GM18873 (cell line): ENCODE measurements at regions not wholly inside any gene's neighbourhood (a gene's known extent, or its start where the extent isn't known, plus 50 kb on each side); places are given as distances from the start of the nearest gene placed in this dataset.

Source experiments
- ATAC-seq: cut with Tn5 transposase; IDR thresholded peaks from one replicate; pipeline ENCODE4 v1.9.1; 2021; ENCODE audit warnings: mild to moderate bottlenecking, moderate library complexity, moderate number of reproducible peaks; ENCODE audit not compliant: unreplicated experiment, low FRiP score

DNA sequence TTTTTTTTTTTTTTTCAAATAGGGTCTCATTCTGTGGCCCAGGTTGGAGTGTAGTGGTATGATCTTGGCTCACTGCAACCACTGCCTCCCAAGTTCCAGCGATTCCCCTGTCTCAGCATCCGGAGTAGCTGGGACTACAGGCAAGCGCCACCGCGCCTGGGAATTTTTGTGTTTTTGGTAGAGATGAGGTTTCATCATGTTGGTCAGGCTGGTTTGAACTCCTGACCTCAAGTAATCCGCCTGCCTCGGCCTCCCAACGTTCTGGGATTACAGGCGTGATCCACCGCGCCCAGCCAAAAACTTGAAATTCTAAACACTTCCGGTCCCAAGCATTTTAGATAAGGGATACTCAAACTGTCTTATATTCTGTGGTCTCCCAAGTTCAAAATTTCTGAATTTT, 718.9 kb upstream of the MEF2C start:
- ATAC-seq = no peak

DNA sequence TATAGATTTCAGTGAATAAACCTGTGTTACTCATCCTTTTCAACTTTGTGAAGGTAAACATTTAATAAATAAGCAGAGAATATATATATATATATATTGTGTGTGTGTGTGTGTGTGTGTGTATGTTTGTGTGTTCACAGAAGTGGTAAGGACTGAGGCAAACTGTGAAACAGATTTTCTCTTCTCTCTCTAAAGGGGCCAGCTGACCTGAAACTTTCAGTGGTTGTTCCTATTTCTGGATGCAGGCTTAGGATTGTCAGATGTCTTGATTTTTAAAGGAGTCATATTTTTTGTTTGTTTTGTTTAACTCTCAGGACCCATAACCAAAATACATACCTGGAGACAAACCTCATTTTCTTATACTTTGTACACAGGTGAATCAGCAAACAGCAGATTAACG, 714.9 kb upstream of the MEF2C start:
- no peak for ATAC-seq

DNA sequence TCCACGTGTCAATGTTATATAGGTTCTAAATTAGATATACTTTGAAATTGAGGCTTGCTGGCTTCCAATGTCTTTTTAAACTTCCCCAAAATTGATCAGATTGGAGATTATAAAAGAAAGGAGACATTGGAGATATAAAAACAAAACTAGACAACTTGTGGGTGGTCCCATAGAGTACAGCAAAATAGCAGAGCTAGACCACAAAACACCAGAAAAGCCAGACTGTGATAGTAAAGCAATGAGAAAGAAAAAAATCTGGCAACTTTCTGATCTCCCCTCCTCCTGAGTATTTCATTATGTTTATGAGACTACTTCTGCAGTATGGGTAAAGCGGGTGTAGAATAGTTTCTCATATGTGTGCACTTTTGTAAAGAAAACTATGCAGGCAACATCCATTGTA, 713.8 kb upstream of the MEF2C start:
- ATAC-seq = no peak

DNA sequence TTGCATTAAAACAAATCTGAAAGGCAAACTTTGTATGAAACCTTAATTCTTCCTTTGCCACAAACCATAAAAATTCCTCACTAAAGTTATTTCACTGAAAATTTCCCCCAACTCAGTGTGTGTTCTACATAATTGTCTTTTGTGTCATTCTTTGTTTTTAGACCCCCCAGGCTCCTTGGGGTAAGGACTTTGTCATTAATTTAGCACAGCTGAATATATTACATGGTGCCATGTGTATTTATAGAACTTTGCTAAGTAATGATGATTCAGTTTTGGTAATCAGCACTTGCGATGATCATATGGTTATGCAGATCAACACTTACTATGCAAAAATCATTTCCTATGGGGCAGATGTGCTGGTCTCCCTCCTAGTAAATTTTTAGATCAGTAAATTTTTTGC, 712.1 kb upstream of the MEF2C start:
- no peak for ATAC-seq

DNA sequence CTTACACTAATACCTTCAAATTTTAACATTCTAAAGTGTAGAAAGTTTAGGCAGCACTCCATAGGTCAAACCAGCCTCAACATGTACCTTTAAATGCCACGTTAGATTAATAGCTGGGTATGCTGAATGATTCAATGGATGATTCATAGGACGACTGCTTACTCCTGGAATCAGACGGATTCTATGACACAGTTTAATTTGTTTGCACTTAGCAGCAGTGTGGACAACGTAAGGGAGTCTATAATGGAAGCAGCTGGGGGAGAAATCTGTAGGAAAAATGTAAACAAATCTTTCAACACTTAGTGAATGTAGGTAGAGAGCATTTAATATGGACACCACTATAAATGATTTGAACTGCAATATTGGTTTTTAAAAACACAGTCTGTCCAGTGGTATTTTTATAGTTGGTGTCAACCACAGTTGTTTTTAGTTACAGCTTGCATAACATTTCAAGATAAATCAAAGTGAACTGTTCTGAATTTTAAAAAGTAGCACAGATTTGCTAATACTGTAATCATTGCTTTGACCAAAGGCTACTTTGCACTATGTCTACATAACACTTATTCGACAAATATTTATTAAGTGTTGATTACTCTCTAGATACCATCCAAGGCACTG, 701.5 kb upstream of the MEF2C start:
- no peak for ATAC-seq

DNA sequence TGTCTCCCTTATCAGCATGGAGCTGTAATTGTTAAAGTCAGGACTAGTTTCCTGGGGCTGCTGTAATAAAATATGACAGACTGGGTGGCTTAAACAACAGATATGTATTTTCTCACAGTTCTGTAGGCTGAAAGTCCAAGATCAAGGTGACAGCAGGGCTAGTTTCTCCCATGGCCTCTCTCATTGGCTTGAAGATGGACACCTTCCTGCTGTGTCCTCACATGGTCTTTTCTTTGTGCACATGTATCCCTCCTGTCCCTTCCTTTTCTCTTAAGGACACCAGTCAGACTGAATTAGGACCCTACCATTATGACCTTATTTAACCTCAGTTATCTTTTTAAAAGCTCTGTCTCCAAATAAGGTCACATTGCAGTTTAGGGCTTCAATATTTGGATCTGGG, 700.5 kb upstream of the MEF2C start:
- no peak for ATAC-seq

DNA sequence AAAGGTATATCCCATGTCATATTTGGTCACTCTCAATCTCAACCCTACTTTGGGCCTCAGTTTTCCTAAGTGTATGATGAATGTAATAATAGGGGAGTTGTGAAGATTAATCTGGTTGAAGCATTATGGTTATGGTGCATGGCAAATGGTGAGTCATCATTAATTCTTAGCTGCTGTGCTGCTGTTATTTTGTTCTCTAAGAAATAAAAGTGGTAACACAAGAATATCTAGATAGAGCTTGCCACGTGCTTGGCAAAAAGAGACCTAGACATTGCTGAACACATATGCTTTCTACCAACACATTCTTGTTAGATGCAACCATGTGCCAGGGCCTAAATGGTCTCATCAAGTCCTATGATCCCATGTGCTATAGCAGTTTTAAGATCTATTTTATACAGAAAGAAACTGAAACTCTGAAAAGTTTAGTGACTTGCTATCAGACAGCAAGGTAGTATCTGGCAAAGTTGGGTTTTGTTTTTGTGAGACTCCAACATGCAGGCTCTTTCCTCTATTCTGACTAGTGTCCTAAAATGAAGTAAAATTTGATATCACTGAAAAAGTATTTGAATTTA, 699.9 kb upstream of the MEF2C start:
- ATAC-seq = no peak

DNA sequence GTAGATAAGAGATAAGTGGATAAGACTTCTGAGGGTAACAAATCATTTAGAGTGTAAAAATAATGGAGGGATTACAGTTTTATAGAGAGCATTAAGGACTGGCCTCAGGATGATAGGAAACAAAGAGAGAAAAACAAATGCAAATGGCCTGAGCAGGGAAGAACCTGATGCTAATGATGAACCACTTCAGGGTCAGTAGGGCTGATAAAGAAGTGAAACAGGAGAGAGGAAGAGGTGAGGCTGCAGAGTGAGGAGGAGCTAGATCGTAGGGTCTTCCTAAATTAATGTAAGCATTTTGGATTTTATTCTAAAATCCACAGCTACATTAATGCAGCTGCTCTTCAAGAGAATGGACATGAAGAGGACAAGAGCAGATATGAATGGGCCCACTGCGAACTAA, 698.0 kb upstream of the MEF2C start:
- no peak for ATAC-seq

DNA sequence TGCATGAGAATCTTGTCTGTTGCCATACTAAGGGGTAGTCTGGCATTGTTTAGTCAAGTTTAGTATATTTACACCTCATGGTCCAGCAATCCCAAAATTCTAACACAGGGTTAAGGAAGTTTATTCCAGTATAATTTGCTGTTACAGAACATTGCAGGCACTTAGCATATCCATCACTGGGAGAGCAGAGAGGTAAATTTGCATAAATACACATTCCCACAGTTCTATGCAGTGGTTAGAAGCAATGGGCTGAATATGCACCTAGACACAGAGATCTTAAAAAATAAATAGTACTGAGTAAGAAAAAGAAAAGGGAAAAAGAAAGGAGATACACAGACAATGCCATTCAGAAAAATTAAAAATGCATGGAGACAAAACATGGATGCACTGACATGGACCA, 692.3 kb upstream of the MEF2C start:
- no peak for ATAC-seq

DNA sequence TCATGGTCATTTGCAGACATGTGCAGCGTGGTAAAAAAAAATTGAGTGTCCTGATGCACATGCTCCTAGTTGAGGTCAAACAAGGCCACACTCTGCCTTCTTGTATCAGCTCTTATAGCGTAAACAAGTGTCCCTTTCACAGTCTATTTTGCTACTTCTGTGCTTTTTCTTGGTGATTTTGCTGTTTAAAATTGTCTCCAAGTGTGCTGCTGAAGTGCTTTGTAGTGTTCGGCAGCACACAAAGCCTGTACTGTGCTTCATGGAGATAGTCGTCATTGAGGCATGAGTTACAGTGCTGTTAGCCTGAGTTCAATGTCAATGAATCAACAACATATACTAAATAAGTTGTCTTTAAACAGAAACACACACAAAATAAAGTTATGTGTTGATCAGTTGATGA, 690.4 kb upstream of the MEF2C start:
- no peak for ATAC-seq

DNA sequence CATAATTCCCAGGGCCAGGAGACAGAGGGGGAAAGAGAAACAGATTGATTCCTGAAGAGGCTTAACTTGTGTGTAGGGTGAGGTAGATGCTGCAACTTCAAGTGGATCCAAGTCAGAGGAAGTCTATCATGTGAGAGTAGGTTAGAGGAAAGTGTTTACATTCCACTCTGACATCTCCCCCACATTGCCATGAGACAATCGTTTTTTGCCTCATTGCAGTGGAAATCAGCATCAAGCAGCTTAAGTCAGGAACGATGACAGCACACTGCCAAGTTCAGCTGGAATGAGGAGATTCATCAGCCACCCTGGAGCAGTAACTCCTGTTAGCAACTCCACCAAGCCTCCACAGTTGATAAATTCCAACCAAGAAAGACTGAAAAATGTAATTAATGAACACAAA, 689.7 kb upstream of the MEF2C start:
- ATAC-seq = no peak

DNA sequence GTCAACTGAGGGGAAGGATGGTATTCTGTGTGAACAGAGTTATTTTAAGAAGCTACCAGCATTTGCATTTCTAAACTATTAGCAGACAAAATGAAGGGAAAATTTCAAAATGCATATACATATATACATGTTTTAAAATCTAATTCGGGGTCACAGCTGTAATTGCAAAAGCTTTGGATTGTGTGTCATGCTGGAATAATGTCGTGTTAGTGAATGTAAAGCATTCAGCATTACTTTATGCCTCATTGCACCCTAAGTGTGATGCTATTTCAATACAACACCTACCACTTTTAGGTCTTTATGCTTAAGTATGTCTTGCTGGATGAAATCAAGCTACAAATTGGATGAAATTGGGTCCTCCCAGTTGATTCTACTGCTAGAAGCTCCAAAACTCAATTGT, 687.6 kb upstream of the MEF2C start:
- ATAC-seq = no peak

DNA sequence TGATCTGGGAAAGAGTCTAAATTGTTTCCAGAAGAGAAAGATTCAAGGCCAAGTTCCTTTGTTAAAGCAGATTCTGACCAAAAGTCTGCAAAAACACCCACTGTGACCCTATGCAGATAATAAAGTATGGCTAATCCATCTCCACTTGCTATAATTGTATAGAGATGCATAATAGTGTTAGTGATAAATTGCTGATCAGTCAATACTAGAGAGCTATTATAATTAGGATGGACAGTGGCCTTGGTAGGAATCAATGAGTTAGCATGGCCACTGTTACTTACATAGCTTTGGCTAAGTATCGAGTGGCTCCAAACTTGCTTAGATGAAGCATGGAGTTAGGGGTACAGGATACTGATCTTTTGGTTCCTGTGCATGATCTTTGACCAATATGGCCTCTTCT, 683.4 kb upstream of the MEF2C start:
- no peak for ATAC-seq

DNA sequence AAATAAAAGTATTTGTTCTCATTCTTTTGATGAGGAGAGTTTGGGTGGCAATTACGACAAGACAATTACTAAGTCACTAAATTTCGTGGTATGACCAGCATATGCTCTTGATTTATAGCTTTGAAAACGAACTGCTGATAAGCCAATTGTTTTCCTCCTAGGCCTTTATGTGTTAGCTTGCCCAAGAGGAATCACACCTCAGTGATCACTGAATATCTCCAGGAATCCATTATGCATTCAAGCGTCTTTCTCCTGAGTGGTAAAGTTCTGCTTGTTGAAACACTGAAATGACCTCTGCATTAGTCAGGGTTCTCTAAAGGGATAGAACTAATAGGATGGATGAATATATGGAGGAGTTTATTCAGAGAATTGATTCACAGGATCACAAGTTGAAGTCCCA, 677.7 kb upstream of the MEF2C start:
- no peak for ATAC-seq

DNA sequence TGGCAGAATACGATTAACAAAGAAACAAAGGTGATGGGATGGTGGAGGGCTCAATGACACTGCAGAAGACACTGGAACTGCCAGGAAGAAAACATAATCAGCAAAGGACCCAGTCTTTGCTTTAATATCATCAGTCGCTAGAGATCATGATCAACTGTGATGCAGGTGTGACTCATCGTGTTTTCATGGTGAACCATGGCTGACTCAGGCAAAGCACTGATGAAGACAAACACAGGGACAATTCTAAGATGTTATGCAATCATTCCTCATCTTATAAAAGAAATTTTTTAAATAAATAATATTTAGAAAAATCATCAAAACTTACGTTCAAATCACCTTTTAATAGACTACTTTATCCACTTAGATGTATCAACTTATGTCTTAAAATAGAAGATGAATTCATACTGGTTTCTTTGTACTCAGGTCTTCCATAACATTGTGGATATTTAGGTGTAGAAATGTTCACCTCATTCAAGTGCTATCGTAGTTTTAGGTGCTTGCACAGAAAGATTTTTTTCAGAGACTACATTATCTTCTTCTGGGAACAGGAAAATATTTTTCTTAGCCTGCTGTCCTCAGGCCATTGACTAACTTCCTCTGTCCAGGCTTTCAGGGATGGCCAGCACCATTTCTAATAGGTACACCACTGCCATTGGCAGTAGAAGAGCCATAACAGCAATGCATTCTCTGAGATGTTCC, 673.4 kb upstream of the MEF2C start:
- no peak for ATAC-seq

DNA sequence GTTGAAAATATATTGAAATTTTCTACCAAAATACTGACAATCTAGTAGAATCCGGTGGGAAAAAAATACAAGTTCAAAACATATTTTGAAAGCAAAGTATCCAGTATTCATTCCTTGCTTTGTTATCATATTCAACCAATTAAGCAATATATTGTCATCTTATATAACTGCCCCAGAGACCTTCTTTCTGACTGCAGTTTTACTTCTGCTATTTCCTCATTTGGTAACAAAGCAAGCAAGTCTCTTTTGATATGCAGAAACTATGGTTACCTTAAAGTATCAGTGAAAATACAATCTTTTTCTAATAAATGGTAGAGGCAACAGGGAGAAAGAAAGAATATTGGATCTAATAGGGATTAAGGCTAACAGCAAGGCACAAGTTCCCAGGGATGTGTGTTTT, 663.7 kb upstream of the MEF2C start:
- ATAC-seq = no peak

DNA sequence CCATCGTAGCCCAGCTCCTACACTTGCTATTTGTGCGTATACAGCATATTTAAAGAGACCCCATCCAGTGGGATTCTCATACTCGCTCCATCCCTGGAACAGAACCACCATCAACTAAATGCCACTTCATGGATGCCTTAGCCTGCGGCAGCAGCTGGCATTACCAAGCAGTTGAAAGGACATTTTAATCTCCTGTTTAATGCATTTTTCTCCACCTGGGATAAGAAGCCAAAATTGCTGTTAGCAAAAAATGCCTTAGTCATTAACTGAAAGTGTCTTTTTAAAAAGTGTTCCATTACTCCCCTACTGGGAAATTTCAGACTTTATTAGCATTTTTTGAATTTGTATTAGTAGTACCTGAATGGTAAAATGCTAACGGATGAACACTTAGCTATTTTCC, 662.6 kb upstream of the MEF2C start:
- no peak for ATAC-seq

DNA sequence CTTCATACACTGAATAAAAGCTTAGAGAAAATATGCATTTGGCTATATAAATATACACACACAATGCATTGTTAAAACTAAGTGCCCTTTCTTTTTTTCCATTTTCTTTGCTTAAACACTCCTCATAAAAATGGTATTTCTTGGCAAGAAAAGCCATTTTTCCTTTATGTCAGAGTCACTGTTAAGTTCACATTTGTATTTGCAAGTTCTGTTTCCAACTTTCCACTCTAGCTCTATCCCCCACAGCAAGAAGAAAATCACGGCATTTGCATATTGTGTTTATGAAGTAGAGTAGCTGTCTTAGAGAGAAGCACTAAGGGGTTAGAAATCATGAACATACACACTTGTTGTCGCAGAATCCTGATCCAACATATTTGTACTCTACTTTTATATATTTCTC, 662.1 kb upstream of the MEF2C start:
- no peak for ATAC-seq

DNA sequence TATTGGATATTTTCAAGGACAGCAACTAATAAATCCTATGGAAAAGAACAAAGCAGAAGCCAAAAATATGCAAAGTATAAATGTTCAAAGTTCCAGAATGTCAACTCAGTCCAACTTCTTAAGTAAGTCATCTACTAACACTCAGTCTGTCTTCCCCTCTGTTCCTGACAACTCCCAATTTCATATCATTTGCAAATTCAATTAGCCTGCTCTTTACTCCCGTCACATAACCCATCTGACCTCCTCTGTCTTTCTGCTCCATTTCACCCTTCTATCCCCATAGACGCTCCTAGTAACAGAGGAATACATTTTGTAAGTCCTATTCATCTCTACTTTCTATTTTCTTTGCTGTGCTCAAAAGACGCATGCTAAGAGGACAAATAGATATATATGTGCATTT, 659.8 kb upstream of the MEF2C start:
- no peak for ATAC-seq

DNA sequence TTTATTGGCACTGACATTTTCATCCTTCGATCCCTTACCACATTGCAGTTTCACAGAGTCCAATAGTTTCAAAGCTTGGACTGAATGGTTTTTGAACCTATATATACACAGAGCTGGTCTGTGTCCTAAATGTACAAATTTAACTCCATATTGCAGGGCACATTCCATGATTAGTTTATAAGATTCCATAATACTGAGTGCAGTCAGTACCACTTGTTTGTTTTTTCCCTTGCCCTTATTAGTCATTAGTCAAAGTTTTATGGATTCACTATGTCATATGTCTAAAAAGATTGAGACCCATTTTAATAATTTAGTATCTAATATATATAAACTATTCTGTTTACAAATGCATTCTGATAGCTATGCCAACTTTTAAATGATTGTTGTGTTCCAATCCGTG, 654.8 kb upstream of the MEF2C start:
- ATAC-seq = no peak

DNA sequence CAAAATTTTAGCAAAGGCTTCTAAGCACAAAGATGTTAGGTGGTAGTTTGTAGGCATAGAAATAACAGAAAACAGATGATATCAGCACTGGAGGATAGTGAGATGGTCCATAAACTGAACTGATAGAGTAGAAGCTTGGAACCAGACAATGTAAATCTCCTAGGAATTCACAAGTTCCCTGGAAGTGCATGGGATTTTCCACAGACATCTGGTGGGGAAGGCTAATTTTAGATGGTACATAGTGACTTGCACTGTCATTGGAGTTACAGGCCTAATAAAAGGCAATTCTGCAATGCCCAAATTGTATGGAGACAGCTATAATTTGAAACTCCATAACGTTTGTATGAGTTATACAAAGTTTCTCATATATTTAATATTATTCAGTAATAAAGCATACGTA, 653.0 kb upstream of the MEF2C start:
- ATAC-seq = no peak

DNA sequence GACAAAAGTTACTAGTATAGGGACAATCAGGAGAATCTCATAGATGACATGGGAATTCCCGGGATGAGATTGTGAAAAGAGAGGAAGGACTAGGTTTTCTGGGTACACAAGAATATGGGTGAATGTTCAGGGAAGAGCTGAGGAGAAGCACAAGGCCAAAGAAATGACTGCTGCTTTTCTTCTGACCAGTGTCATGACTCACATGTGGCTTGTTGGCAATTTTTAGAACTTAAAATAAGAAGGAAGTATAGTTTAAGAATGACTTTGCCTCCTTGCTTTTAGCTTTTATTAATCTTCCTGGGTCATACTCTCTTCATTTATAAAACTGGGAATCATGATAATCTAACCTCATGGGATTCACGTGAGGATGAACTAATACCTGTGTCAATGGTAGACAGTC, 652.4 kb upstream of the MEF2C start:
- no peak for ATAC-seq
